Karpas-422 (cell line): ENCODE measurements at regions not wholly inside any gene's neighbourhood (a gene's known extent, or its start where the extent isn't known, plus 50 kb on each side); places are given as distances from the start of the nearest gene placed in this dataset.

Experiments
- DNase-seq: peaks from one replicate; pipeline ENCODE4 v3.0.0-alpha.2; 2015
- H2AFZ ChIP-seq: fragments of 200-600 bp; sonication (generic); 2 replicates; pipeline ENCODE4 v1.6.1; 2014; ENCODE audit warnings: antibody characterized with exemption, low read length, mixed read lengths
- H3K27ac ChIP-seq: fragments of 200-600 bp; sonication (generic); 2 replicates; pipeline ENCODE4 v1.5.1; 2014; ENCODE audit warnings: mild to moderate bottlenecking, low read length, moderate library complexity
- H3K27me3 ChIP-seq: fragments of 200-600 bp; sonication (generic); 2 replicates; pipeline ENCODE4 v1.6.1; 2014; ENCODE audit warnings: low read length, mixed read lengths
- H3K36me3 ChIP-seq: fragments of 200-600 bp; sonication (generic); 2 replicates; pipeline ENCODE4 v1.6.1; 2014; ENCODE audit warnings: low read length, mixed read lengths; ENCODE audit not compliant: insufficient read depth
- H3K4me1 ChIP-seq: fragments of 200-600 bp; sonication (generic); 2 replicates; pipeline ENCODE4 v1.6.1; 2014; ENCODE audit warnings: mild to moderate bottlenecking, low read length, mixed read lengths
- H3K4me2 ChIP-seq: fragments of 200-600 bp; sonication (generic); 2 replicates; pipeline ENCODE4 v1.6.1; 2014; ENCODE audit warnings: low read length, low read depth, mild to moderate bottlenecking; ENCODE audit not compliant: poor library complexity, severe bottlenecking
- H3K4me3 ChIP-seq: fragments of 200-600 bp; sonication (generic); 2 replicates; pipeline ENCODE4 v1.5.1; 2014; ENCODE audit warnings: mild to moderate bottlenecking, antibody characterized with exemption, low read length, mixed read lengths
- H3K79me2 ChIP-seq: fragments of 200-600 bp; sonication (generic); 2 replicates; pipeline ENCODE4 v1.6.1; 2014; ENCODE audit warnings: mild to moderate bottlenecking, low read length, mixed read lengths
- H3K9ac ChIP-seq: fragments of 200-600 bp; sonication (generic); 2 replicates; pipeline ENCODE4 v1.6.0; 2014; ENCODE audit warnings: low read length
- H3K9me2 ChIP-seq: fragments of 200-600 bp; sonication (generic), shearing (Covaris generic); replicated peaks from 2 replicates; pipeline ENCODE4 v1.6.0; 2014; ENCODE audit warnings: mild to moderate bottlenecking, low read length, moderate library complexity; ENCODE audit not compliant: insufficient read depth
- H3K9me3 ChIP-seq: fragments of 300-700, 200-600 bp; sonication (generic); 2 replicates; pipeline ENCODE4 v1.6.1; 2014; ENCODE audit warnings: low read length, mixed read lengths
- H4K20me1 ChIP-seq: fragments of 200-600 bp; sonication (generic); 2 replicates; pipeline ENCODE4 v1.6.1; 2014; ENCODE audit warnings: mild to moderate bottlenecking, antibody characterized with exemption, low read length, low read depth; ENCODE audit not compliant: insufficient read depth

GRCh38 chr2:16228471-16228870 is 288.1 kb downstream of the MYCN start:
- no peak overlapping the region for H2AFZ ChIP-seq
- H3K27me3 ChIP-seq, result no peaks in the 10 kb centered on the region
- no peak overlapping the region for H3K4me3 ChIP-seq
- DNase-seq, result no peak
- H3K27ac ChIP-seq, result no peak overlapping the region
- no peaks in the 10 kb centered on the region for H3K9me2 ChIP-seq
- no peaks in the 10 kb centered on the region for H3K4me1 ChIP-seq
- H3K36me3 ChIP-seq, result no peaks in the 10 kb centered on the region
- H3K9ac ChIP-seq, result no peak overlapping the region
- H3K4me2 ChIP-seq, result no peak overlapping the region
- H4K20me1 ChIP-seq, result no peaks in the 10 kb centered on the region
- H3K9me3 ChIP-seq, result no peaks in the 10 kb centered on the region
- no peaks in the 10 kb centered on the region for H3K79me2 ChIP-seq

GRCh38 chr2:16227811-16228462 is 287.6 kb downstream of the MYCN start:
- Histone ChIP-seq H3K4me1 (no peaks in the 10 kb centered on the region), H2AFZ (no peak overlapping the region), H3K4me2 (no peak overlapping the region), H3K27me3 (no peaks in the 10 kb centered on the region), H3K27ac (no peak overlapping the region), H3K9ac (no peak overlapping the region), H3K9me3 (no peaks in the 10 kb centered on the region), H3K9me2 (no peaks in the 10 kb centered on the region), H3K36me3 (no peaks in the 10 kb centered on the region), H3K79me2 (no peaks in the 10 kb centered on the region), H3K4me3 (no peak overlapping the region), H4K20me1 (no peaks in the 10 kb centered on the region)
- DNase-seq, result no peak

GRCh38 chr2:16226943-16227664 is 286.8 kb downstream of the MYCN start:
- Histone ChIP-seq H3K9ac (no peak overlapping the region), H4K20me1 (no peaks in the 10 kb centered on the region), H3K36me3 (no peaks in the 10 kb centered on the region), H3K4me1 (no peaks in the 10 kb centered on the region), H3K79me2 (no peaks in the 10 kb centered on the region), H3K4me3 (no peak overlapping the region), H3K9me3 (no peaks in the 10 kb centered on the region), H3K27ac (no peak overlapping the region), H3K27me3 (no peaks in the 10 kb centered on the region), H3K4me2 (no peak overlapping the region), H3K9me2 (no peaks in the 10 kb centered on the region), H2AFZ (no peak overlapping the region)
- no peak for DNase-seq

GRCh38 chr2:16226381-16226780 is 286.0 kb downstream of the MYCN start:
- Histone ChIP-seq H3K79me2 (no peaks in the 10 kb centered on the region), H3K4me3 (no peak overlapping the region), H3K9me2 (no peaks in the 10 kb centered on the region), H3K9me3 (no peaks in the 10 kb centered on the region), H3K27me3 (no peaks in the 10 kb centered on the region), H2AFZ (no peak overlapping the region), H3K4me2 (no peak overlapping the region), H3K27ac (no peak overlapping the region), H3K36me3 (no peaks in the 10 kb centered on the region), H4K20me1 (no peaks in the 10 kb centered on the region), H3K4me1 (no peaks in the 10 kb centered on the region), H3K9ac (no peak overlapping the region)
- no peak for DNase-seq

GRCh38 chr2:16225545-16225944 is 285.2 kb downstream of the MYCN start:
- Histone ChIP-seq H4K20me1 (no peaks in the 10 kb centered on the region), H3K27ac (no peak overlapping the region), H3K9ac (no peak overlapping the region), H3K4me1 (no peaks in the 10 kb centered on the region), H3K4me2 (no peak overlapping the region), H3K27me3 (no peaks in the 10 kb centered on the region), H3K9me2 (no peaks in the 10 kb centered on the region), H3K36me3 (no peaks in the 10 kb centered on the region), H3K4me3 (no peak overlapping the region), H3K9me3 (no peaks in the 10 kb centered on the region), H2AFZ (no peak overlapping the region), H3K79me2 (no peaks in the 10 kb centered on the region)
- DNase-seq, result no peak

- no peak for DNase-seq
- Histone ChIP-seq H3K36me3 (no peaks in the 10 kb centered on the region), H3K9me3 (no peaks in the 10 kb centered on the region), H3K27ac (no peak overlapping the region), H3K27me3 (no peaks in the 10 kb centered on the region), H4K20me1 (no peaks in the 10 kb centered on the region), H3K4me3 (no peak overlapping the region), H2AFZ (no peak overlapping the region), H3K9ac (no peak overlapping the region), H3K79me2 (no peaks in the 10 kb centered on the region), H3K4me2 (no peak overlapping the region), H3K9me2 (no peaks in the 10 kb centered on the region), H3K4me1 (no peaks in the 10 kb centered on the region)
Measured at GRCh38 chr2:16225071-16225470, 284.7 kb downstream of the MYCN start.

GRCh38 chr2:16224298-16225045 is 284.1 kb downstream of the MYCN start:
- no peaks in the 10 kb centered on the region for H3K36me3 ChIP-seq
- no peaks in the 10 kb centered on the region for H3K79me2 ChIP-seq
- H2AFZ ChIP-seq, result no peak overlapping the region
- DNase-seq, result no peak
- H3K9me2 ChIP-seq, result no peaks in the 10 kb centered on the region
- H3K4me1 ChIP-seq, result no peaks in the 10 kb centered on the region
- H3K27me3 ChIP-seq, result no peaks in the 10 kb centered on the region
- no peaks in the 10 kb centered on the region for H3K9me3 ChIP-seq
- H3K4me3 ChIP-seq, result no peak overlapping the region
- H3K9ac ChIP-seq, result no peak overlapping the region
- H3K4me2 ChIP-seq, result no peak overlapping the region
- no peaks in the 10 kb centered on the region for H4K20me1 ChIP-seq
- no peak overlapping the region for H3K27ac ChIP-seq

- Histone ChIP-seq H3K36me3 (no peaks in the 10 kb centered on the region), H3K9ac (no peak overlapping the region), H3K4me3 (no peak overlapping the region), H3K9me2 (no peaks in the 10 kb centered on the region), H4K20me1 (no peaks in the 10 kb centered on the region), H3K4me1 (no peaks in the 10 kb centered on the region), H3K9me3 (no peaks in the 10 kb centered on the region), H3K27ac (no peak overlapping the region), H2AFZ (no peak overlapping the region), H3K27me3 (no peaks in the 10 kb centered on the region), H3K4me2 (no peak overlapping the region), H3K79me2 (no peaks in the 10 kb centered on the region)
- DNase-seq, result no peak
Measured at GRCh38 chr2:16223841-16224177, 283.5 kb downstream of the MYCN start.
